Adrenal gland (tissue), 9 donors: ENCODE measurements at regions not wholly inside any gene's neighbourhood (a gene's known extent, or its start where the extent isn't known, plus 50 kb on each side); places are given as distances from the start of the nearest gene placed in this dataset.

Experiments used
- DNase-seq, 7 donors: peaks; one replicate each; pipeline ENCODE4 v3.0.0-alpha.2; 2019 to 2020
- H3K27ac ChIP-seq, 5 donors: fragments of 200-600 bp; sonication (generic) in 4 of 5; 1 replicate in 3 of 5; 2 replicates in 2 of 5; pipeline versions ENCODE4 v1.5.1 to v1.8.0; 2016 to 2020; ENCODE audit warnings: mild to moderate bottlenecking in 1 of 5
- H3K27me3 ChIP-seq: fragments of 200-600 bp; 2 replicates; pipeline ENCODE4 v1.8.0; 2021
- H3K36me3 ChIP-seq, 2 donors: fragments of 200-600 bp; replicated peaks in 1 of 2; 1 replicate in 1 of 2; 2 replicates in 1 of 2; pipeline versions ENCODE4 v1.5.1 to v1.8.0; 2018 to 2022
- H3K4me1 ChIP-seq, 2 donors: fragments of 200-600 bp; replicated peaks in 1 of 2; 1 replicate in 1 of 2; 2 replicates in 1 of 2; pipeline versions ENCODE4 v1.5.1 to v1.8.0; 2018 to 2021
- H3K4me3 ChIP-seq, 4 donors: fragments of 200-600 bp; sonication (generic) in 3 of 4; one replicate each; pipeline ENCODE4 v1.5.1; 2016 to 2018
- H3K9me3 ChIP-seq, 3 donors: fragments of 200-600 bp; sonication (generic) in 1 of 3; replicated peaks in 1 of 3; 1 replicate in 2 of 3; 2 replicates in 1 of 3; pipeline versions ENCODE4 v1.5.1 to v1.8.0; 2016 to 2021
- CTCF ChIP-seq, 6 experiments: fragments of 450-650 bp in 4 of 6; fragments of 200-600 bp in 2 of 6; sonication (generic) in 1 of 6; IDR thresholded peaks; 1 replicate in 5 of 6; 2 replicates in 1 of 6; pipeline versions ENCODE4 v1.5.1 to v1.8.0; 2016 to 2021; ENCODE audit warnings: antibody characterized with exemption in 6 of 6, mild to moderate bottlenecking in 2 of 6, moderate library complexity in 1 of 6
- POLR2A ChIP-seq, 2 donors: fragments of 450-650 bp; IDR thresholded peaks; one replicate each; pipeline ENCODE4 v1.6.1; 2017; ENCODE audit warnings: antibody characterized with exemption in 2 of 2, mild to moderate bottlenecking in 2 of 2, moderate library complexity in 1 of 2
- WGBS, 4 donors: extraction: QIAGEN DNeasy Blood & Tissue Kit in 2 of 4; methylation state at CpG; one replicate each; pipeline versions ENCODE4 v1.1.5 to v1.1.7; 2013 to 2017; 5-methylcytosine and 5-hydroxymethylcytosine counted together
- intact Hi-C, 2 donors: fragments of 100-400 bp; cut with DNase I; formaldehyde crosslinking; loops; one replicate each; pipeline versions ENCODE4 v1.14.1 to v1.15.0; 2022 to 2023
- donor health status: healthy with polysubstance abuse.
- donor health status: Bipolar disorder and iron deficiency.
- donor health status: DM: yes; HTN: yes; CAD: no.
- donor health status: DM: no; HTN: no; CAD: no.
- donor health status: DM: no; HTN: no; CAD: no.

DNA sequence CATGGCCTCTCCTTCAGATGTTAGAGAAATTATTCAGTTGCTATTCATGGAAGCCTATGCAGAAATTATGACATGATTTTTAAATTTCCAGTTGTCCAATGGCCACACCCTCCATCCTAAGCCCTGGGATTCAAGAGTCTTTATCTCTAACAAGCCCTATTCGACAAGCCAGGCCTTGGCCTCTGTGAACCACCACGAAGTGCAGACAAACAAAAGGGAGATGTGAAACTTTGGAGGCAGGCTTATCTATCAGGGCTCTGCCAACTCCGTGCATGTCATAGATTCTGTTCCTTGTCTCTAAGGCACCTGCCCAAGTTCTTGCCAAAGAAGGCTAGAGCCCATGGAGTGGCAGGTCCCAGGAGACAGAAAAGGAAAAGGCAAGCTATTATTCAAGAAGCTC lies 212.4 kb upstream of the ADAMTS9 start:
- Histone ChIP-seq H3K27ac (no peak overlapping the region), H3K9me3 (no peaks in the 10 kb centered on the region), H3K27me3 (no peaks in the 10 kb centered on the region), H3K36me3 (no peaks in the 10 kb centered on the region), H3K4me1 (peaks cover 7 to 47% of the 10 kb centered on the region in 2 donors), H3K4me3 (no peak overlapping the region)
- DNase-seq = peak in 1 of 7 donors; percentile 21
- intact Hi-C loops = no loop called here
- WGBS, 4 donors = 23 to 39% (median 31%) methylated on average over 3 of the region's 3 CpGs
- no peak for TF ChIP-seq POLR2A (IDR thresholded peaks at IDR 0.05)
- no peak for TF ChIP-seq CTCF (IDR thresholded peaks at IDR 0.05)

GRCh38 chr3:64898941-64899340 lies 211.1 kb upstream of the ADAMTS9 start:
- TF ChIP-seq CTCF (IDR thresholded peaks at IDR 0.05) (no peak), POLR2A (IDR thresholded peaks at IDR 0.05) (no peak)
- Histone ChIP-seq H3K4me1 (peaks cover 7 to 46% of the 10 kb centered on the region in 2 donors), H3K36me3 (no peaks in the 10 kb centered on the region), H3K27me3 (no peaks in the 10 kb centered on the region), H3K9me3 (no peaks in the 10 kb centered on the region), H3K4me3 (no peak overlapping the region), H3K27ac (no peak overlapping the region)
- 76 to 96% (median 91%) methylated on average over 1 of the region's 1 CpG for WGBS, 4 donors
- DNase-seq = no peak
- intact Hi-C loops = no loop called here

GRCh38 chr3:64895991-64896895 lies 208.4 kb upstream of the ADAMTS9 start:
- no peak for DNase-seq
- Histone ChIP-seq H3K27me3 (no peaks in the 10 kb centered on the region), H3K27ac (peak overlapping the region in 2 of 5 donors; percentile 24 to 63), H3K9me3 (no peaks in the 10 kb centered on the region), H3K4me1 (peaks cover 4 to 22% of the 10 kb centered on the region in 2 donors), H3K4me3 (no peak overlapping the region), H3K36me3 (no peaks in the 10 kb centered on the region)
- no peak for TF ChIP-seq CTCF (IDR thresholded peaks at IDR 0.05)
- TF ChIP-seq POLR2A (IDR thresholded peaks at IDR 0.05) = no peak
- intact Hi-C loops = no loop called here

DNA sequence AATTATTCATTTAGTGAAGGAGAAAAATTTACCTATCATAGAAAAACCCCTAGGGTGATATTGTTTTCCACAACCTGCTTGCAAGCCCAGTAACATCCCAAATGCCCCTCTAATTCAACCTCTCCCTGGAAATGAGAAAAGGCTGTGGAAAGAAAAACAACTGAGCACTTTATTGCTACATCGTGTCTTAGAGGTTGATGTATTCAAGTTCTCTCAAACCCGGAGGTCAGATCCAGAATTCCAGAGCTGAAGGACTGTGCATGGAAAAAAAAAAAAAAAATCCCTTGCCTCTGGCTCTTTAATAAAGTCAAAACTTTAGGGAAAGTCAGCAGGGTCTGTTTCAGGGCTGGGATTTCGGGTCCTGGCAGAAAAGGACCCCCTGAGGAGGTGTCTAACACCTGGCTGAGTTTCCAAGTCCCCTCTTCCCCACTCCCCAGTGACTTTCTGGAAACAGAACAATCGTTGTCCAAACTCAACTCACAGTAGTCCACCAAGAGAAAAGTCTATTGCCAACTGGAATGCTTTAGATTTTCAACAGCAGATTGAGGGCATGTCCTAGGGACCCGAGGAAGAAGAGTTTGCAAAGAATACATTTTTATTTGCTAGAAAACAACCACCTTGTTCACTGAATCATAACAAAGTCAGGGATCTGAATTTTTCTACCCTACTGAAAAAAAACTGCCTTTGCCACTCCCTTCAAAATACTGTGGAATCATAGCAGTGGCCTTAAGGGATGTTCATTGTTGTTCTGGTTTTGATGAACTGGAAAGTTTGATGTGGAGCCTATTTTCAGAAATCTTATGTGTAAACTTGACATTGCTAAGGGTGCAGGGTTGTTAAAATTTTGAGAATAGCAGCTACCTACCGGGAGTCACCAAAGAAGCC lies 207.5 kb upstream of the ADAMTS9 start:
- Histone ChIP-seq H3K4me1 (peaks cover 0 to 23% of the 10 kb centered on the region in 2 donors), H3K4me3 (no peak overlapping the region), H3K36me3 (no peaks in the 10 kb centered on the region), H3K9me3 (no peaks in the 10 kb centered on the region), H3K27me3 (no peaks in the 10 kb centered on the region), H3K27ac (peak overlapping the region in 1 of 5 donors; percentile 63)
- intact Hi-C loops = no loop called here
- TF ChIP-seq POLR2A (IDR thresholded peaks at IDR 0.05) = no peak
- no peak for TF ChIP-seq CTCF (IDR thresholded peaks at IDR 0.05)
- DNase-seq = no peak
- WGBS, 4 donors = 60 to 72% (median 67%) methylated on average over 6 of the region's 6 CpGs
